ENCODE measurements at regions not wholly inside any gene's neighbourhood (a gene's known extent, or its start where the extent isn't known, plus 50 kb on each side); places are given as distances from the start of the nearest gene placed in this dataset.

DNA sequence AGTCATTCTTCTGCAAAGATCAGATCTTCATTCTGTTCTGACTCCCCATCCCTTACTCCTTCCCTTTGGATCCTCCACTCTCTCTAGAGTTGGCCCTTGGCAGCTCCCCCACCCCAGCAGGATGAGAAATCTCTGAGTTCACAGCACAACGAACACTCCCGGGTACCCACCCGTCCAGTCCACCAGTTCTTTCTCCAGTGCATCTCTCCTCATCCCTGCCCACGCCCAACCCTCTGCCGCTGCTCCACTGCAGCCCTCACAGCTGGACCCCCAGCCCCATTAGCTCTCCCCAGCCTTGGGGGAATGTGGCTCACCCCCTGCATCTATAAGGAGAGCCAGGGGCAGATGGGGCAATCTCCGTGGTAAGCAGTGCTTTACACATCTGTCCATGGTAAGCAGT is 125.7 kb downstream of the MATN1 start:
- no peak overlapping the region for H3K4me3 ChIP-seq (ENCODE audit: low read depth, low read length)
- no peak for TF ChIP-seq CTCF (conservative IDR thresholded peaks at IDR 0.05; ENCODE audit: low read depth, low read length)
- DNase-seq (ENCODE audit: low read depth), result no peak

DNA sequence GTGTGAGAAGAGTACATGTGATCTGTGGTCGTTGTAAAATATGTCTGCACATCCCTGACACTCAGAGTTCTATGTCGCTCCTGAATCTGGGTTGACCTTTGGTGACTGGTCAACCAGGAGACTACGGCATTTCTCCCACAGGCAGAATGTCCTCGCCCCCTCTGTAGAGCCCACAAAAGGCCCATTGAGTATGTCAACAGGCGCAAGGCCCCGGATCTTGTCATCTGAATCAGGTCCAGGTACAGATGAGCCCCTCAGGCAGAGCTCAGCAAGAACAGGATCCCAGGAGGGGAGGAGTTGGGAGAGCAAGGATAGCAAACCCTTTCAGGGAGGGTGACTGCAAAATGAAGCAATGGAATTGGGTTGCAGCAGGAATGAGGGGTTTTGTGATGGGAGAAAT is 126.5 kb downstream of the MATN1 start:
- DNase-seq (ENCODE audit: low read depth), result no peak
- H3K4me3 ChIP-seq (ENCODE audit: low read depth, low read length), result no peak overlapping the region

DNA sequence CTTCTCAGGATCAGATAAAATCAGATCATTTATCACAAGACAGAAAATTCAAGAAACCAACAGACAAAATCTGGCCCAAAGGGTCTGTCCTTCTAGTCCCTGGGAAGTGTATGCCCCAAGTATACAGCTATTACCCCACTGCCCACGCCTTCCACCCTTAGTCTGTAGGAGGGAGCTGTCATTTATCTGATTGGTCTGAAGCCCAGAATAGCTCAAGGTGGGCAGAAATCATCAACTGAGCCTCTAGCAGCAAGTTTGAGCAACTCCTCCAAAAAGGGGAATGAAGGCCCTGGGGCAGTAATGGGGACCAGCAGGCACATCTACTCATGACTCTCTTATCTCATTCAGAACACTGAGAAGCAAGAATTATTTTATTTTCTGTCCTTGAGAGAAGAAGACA is 126.9 kb downstream of the MATN1 start:
- no peak for TF ChIP-seq CTCF (conservative IDR thresholded peaks at IDR 0.05; ENCODE audit: low read depth, low read length)
- no peak overlapping the region for H3K4me3 ChIP-seq (ENCODE audit: low read depth, low read length)
- DNase-seq (ENCODE audit: low read depth), result no peak

More for the DNA sequence above, 126.5 kb downstream of the MATN1 start:
- TF ChIP-seq CTCF (conservative IDR thresholded peaks at IDR 0.05; ENCODE audit: low read depth, low read length), result no peak

DNA sequence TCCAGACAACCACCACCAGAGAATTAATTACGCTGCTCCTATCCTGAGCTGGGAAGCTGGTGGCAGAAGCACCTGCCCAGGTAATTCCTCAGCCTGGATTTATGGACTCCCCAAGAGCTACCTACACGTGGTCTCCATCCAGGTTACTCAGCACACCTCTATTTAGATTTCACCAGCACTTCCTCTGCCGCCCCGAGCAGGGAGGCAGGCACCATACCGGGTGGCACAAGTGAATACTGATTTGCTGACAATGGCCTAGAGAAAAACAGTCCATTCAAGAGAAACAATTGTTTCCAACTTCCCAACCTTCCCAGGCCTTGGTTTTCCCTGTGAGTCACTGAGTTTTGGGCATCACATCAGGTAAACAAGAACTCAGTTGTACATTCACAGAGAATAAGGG is 134.3 kb downstream of the MATN1 start:
- no peak overlapping the region for H3K4me3 ChIP-seq (ENCODE audit: low read depth, low read length)
- no peak for DNase-seq (ENCODE audit: low read depth)
- TF ChIP-seq CTCF (conservative IDR thresholded peaks at IDR 0.05; ENCODE audit: low read depth, low read length), result no peak

GRCh38 chr1:30588311-30589073 is 134.9 kb downstream of the MATN1 start:
- no peak for TF ChIP-seq CTCF (conservative IDR thresholded peaks at IDR 0.05; ENCODE audit: low read depth, low read length)
- no peak overlapping the region for H3K4me3 ChIP-seq (ENCODE audit: low read depth, low read length)
- no peak for DNase-seq (ENCODE audit: low read depth)

- TF ChIP-seq CTCF (conservative IDR thresholded peaks at IDR 0.05; ENCODE audit: low read depth, low read length), result no peak
- no peak for DNase-seq (ENCODE audit: low read depth)
- no peak overlapping the region for H3K4me3 ChIP-seq (ENCODE audit: low read depth, low read length)
These were observed 136.7 kb downstream of the MATN1 start for GRCh38 chr1:30586671-30587070.

GRCh38 chr1:30579580-30579979 is 143.8 kb downstream of the MATN1 start:
- no peak for TF ChIP-seq CTCF (conservative IDR thresholded peaks at IDR 0.05; ENCODE audit: low read depth, low read length)
- no peak for DNase-seq (ENCODE audit: low read depth)
- no peak overlapping the region for H3K4me3 ChIP-seq (ENCODE audit: low read depth, low read length)

Data from epithelial cell of proximal tubule (primary cell).